ENCODE measurements at regions not wholly inside any gene's neighbourhood (a gene's known extent, or its start where the extent isn't known, plus 50 kb on each side); places are given as distances from the start of the nearest gene placed in this dataset.

- TF ChIP-seq CTCF (IDR thresholded peaks at IDR 0.05) (no peak), POLR2A (IDR thresholded peaks at IDR 0.05) (no peak)
Observed at GRCh38 chr1:162926906-162927305, 65.9 kb upstream of the CCDC190 start.

Measured in testis (tissue), 2 donors.